ENCODE measurements at regions not wholly inside any gene's neighbourhood (a gene's known extent, or its start where the extent isn't known, plus 50 kb on each side); places are given as distances from the start of the nearest gene placed in this dataset.
"Not testable (repeated sequence)": the region's sequence is repeated elsewhere in the genome, so short reads cannot be mapped to it uniquely, and the experiment has no call there.

DNA sequence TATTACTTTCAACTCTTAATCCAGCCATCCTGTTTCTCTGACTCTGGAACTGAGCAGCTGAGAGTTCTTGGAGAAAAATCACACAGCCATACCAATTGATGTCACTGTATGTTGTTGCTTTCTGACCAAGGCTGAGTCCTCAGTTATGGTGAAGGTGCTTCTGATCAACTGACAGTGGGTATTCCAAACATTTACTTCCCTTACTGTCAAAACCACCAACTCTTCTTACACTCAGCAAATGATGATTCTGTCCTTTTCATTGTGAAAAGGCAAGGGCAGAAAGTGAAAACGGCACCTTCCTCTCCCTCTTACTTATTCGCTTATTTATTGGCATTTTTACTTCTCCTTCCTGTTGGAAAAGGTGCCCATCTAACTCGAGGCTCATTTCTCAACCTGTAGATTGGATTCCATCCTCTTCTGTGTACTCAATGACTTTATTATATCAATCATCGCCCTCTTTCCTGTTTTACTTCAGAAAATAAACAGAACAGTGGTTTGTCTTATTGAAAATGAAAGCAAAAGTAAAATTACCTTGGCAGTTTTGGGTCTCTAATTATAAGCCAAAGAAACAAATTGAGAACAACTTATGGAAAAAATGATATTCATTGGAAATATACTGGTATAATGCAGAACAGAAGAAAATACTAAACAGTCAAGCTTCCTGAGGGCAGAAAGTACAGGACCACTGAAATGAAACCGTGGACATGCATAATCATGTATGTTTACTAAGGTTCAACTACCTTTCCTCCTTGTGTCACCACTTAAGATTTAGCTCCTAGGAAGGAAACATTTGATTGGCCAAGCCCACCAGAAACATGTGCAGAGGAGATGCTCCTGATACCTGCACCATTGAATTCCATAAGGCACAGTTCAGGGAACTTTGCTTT, 104.5 kb upstream of the CHD1 start:
- DNase-seq: no peak

DNA sequence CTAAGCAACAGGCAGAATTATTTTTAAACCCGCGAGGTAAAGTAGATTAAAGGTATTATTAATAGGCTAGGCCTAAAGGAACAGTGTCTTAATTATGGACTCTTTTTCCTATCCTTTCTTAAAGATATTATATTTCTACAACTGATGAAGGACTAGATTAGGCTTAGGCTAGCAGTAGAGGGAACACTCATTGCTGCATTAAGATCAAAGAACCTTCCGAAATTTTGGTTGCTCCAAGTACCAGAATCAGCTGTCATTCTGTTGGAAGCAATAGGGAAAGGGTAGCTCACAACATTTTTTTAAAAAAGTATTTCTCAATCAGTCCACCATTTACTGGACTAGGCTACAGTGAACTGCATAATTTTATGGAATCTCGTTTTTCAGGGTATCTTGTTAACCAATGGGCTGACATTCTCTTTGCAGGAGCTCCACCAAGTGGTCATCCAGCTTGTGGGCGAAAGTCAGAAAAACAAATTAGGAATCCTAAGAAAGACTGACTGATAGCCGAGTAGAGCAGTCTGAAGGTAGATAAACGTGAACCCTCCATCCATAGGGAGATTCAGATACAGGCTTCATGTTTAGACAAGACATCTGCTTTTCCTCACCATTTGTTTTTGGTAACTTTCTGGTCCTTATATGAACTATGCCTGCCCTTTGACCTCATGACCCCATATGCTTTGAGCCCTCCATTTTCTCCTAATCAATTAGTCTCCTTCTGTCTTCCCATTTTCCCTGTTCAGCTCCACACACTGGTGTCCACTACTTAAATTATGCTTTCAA, 103.6 kb upstream of the CHD1 start:
- peak; percentile 60 for DNase-seq

DNA sequence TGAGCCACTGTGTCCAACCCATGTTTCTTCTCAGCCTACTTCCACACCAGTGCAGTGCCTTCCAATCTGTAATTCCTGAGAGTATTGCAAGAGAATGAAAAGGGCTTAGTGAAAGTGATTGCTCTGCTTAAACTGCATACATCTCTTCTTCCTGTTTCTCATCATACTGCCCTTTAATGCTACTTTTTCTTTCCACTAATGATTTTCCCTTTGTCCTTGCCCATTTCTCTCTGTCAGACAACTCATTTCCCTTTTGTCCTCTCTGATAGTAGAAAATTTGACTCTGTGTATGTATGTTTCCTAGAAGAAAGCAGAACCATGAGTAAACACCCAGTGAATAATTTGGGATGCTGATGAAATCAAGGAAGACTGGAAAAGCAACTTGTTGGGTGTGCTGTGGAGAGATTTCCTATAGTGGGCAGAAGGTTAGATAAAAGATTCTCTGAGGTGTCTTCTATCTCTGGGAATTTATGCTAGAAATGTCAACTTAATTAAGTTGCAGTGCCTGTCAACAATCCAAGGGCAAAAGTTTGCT, 102.2 kb upstream of the CHD1 start:
- no peak for DNase-seq

DNA sequence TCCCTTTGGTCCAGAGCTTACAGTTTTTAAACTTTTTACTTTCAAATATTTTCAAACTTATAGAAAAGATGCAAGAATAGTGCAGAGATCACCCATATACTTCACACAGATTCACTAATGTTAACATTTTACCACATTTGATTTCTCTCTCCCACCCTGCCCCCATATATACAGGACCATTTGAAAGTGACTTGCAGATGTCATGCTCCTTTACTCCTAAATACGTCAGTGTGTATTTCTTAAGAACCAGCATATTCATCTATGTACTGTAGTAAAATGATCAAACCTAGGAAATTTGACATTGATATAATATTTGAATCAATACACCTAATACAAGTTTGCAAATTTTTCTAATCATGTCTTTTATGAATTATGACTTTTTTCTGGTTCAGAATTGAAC, 100.4 kb upstream of the CHD1 start:
- no peak for DNase-seq

DNA sequence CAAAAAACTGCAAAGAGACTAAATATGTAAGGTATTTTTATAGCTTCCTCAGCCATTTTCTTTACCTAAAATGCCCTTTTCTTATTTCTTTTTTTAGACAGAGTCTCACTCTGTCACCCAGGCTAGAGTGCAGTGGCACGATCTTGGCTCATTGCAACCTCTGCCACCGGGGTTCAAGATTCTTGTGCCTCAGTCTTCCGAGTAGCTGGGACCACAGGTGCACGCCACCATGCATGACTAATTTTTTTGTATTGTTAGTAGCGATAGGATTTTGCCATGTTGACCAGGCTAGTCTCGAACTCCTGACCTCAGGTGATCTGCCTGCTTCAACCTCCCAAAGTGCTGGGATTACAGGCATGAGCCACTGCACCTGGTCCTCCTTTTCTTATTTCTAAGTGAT, 99.4 kb upstream of the CHD1 start:
- DNase-seq: not testable (repeated sequence)

DNA sequence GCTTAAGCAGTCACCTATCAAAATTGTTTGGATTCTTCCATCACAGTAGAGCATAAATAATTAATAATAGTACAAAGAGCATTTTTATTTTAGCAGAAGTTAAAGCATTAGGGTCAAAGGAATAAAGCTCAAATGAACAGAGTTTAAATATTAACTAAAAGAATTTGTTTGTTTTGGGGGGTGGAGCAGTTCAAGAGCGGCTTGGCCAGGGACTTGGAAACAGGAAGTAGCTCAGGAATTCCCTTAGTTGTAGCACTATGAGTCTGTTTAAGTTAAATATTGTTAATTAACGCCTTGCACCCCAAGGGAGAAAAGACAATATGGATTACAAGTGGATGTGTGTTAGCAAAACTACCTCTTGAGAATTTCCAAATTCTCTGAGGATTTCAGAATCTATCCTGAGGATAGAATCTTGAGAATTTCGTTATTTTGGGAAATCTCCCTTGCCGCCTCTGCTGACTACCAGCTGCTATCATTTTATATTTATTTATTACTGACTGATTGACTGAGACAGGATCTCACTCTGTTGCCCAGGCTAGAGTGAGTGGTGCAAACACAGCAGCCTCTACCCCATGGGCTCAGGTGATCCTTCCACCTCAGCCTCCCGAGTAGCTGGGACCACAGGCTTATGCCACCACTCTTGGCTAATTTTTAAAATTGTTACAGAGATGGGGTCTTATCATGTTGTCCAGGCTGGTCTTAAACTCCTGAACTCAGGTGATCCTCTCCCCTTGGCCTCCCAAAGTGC, 96.7 kb upstream of the CHD1 start:
- DNase-seq: no peak

DNA sequence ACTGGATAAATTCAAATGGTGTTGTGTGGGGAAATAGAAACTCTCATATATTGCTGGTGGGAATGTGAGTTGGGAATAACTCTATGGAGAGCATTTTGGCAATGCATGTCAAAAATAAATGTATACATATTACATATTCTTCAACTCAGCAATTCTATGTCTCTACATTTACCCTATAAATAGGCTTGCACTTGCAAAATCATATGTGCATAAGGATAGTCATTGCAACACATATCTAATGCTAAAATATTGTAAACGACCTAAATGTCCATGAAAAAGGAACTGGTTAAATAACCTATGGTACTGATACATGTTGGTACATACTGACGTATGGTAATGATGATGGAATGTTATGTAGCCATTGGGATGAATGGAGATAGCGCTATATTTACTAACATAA, 94.5 kb upstream of the CHD1 start:
- no peak for DNase-seq

DNA sequence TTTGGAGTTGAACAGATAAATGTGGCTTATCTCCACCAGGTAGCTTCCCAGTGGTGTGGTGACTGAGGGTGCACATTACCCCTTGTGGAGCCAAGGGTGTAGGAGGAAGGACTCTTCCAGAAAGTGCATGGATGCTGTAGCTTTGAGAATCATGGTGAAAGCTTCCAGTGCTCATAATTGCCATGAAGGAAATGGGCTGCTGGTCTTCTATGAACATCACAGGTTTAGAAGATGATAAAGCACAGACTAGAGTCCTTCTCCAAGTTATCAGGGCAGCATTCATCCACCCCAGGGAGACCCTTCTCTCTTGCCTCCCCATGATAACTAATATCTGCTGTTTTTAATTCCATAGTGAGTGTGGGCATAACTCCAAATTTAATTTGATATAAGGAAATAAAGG, 93.4 kb upstream of the CHD1 start:
- no peak for DNase-seq

DNA sequence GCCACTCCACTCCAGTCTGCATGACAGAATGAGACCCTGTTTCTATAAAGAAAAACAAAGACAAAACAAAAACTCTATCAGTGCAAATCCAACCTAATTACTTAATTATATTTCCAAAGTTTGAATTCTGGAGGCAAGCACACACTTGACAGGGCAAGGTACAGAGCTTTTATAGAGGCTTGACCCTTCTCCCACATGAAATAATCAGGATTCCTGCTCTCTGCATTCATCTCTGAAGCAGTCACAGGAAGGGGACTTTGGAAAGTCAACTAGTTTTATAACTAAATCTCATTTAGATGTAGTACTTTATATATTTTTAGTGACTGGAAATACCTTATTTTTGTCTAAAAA, 91.9 kb upstream of the CHD1 start:
- DNase-seq: no peak

DNA sequence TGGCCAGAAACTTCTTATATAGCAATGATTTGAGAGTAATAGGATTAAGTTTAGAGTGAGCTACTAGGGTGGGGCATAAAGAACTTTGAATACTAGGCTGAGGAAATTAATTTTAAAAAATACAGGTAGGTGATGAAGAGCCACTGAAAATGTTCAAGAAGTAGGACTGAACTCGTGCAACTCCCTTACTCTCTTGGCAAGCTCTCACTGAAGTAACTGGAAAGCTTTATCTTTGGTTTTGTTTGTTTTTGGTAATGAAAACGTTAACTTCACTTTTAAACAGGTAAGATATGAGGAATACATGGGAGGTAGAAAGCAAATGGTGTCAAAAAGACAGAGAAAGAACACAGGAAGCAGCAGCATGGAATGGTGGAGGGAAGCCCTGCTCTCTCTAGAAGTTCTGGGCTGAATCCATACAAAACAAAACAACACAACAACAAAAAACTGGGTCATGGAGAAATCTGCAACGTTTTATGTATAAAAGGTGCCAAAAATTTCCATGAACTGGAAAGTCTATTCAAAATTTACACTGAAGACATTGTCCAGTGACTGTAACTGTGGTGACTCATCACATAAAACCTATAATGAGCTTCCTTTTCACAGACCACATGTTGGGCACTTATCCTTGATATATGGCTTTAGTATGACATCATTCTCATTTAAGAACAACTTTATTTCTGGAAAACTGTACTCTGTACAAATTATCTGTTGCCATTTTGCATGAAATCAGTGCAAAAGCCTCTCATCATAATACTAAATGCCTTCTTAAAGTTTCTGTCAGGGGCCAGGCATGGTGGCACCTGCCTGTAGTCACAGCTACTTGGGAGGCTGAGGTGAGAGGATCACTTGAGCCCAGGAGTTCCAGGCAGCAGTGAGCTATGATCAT, 91.2 kb upstream of the CHD1 start:
- DNase-seq: peak; percentile 41

DNA sequence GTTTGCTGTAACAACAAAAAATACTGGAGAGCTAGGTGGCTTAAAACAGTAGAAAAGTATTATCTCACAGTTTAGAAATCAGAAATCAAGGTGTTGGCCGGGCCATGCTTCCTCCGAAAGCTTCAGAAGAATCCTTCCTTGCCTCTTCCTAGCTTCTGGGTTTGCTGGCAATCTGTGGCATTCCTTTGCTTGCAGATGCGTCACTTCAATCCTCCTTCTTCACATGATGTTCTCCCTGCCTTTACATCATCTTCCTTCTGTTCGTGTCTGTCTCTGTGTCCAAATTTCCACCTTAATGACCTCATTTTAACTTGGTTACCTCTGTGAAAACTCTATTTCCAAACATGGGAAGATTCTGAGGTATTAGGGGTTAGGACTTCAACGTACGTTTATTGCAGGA, 90.4 kb upstream of the CHD1 start:
- DNase-seq: no peak

DNA sequence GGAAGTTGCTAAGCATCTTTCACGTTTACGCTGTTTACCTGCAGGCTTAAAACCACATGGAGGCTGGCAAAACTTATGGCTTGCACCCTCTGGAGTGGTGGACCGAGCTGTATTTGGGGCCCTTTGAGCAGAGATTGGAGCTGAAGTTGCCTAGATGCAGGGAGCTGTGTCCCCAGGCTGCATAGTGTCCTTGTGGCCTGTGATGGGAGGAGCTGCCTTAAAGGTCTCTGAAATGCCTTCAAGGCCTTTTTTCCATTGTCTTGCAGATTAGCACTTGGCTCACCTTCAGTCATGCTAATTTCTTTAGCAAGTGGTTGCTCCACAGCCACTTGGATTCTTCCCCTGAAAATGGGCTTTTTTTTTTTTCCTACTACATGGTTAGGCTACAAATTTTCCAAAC, 81.5 kb upstream of the CHD1 start:
- no peak for DNase-seq

DNA sequence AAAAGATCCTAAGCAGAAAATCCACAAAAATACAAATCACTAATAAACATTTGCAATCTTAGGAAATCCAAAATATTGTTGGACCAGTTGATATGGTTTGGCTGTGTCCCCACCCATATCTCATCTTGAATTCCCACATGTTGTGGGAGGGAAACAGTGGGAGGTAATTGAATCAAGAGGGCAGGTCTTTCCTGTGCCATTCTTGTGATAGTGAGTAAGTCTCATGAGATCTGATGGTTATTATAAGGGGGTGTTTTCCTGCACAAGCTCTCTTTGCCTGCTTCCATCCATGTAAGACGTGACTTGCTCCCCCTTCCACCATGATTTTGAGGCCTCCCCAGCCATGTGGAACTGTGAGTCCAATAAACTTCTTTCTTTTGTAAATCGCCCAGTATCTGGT, 79.2 kb upstream of the CHD1 start:
- DNase-seq: not testable (repeated sequence)

DNA sequence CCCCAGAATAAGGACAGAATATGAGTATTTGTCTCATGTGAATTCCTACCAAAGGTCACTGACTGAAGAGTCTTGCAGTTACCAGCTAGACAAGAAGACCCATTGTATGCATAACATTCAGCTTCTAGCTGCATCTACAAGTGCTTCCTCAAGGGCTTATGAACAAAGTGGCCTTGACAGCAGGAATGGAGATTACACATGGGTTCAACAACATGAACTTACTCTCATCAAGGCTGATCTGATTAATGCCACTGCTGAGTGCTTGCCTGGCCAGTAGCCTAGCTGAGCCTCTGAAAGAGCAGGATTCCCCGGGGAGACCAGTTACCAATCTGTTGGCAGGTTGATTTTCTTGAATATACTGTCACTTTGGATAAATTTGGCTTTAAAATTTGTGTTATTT, 76.7 kb upstream of the CHD1 start:
- DNase-seq: no peak

DNA sequence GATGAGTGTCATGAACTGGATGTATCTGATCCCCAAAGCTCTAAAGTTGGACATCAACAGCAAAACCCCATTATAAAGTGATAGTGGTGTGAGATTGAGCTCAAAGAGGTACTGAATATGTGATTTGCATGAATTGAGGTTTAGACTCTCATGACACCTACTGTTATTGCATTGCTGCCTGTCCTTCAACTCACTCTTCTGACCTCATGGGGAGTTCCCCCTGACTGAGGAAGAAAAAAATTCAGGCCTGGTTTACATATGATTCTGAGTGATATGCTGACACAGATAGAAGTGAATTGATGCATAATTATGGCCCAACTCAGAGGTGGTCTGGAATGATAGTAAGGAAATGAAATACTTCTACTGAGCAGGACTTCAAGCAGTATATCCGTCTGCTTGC, 76.2 kb upstream of the CHD1 start:
- no peak for DNase-seq

DNA sequence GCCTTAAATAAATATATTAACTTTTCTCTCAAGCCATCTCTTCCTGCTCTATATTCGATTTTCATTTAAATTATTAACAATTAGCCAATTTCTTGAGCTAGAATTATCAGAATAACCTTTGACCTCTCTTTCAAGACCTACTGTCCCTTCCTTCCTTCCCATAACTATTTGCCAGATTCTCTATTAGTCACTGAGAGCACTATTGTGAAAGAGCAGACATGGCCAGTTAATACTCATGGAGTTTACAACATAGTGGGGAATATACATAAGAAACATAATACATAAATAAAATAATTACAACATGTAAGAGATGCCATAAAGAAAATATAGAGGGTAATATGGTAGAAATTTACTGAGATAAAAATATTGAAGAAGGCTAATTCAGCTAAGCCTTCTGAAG, 72.1 kb upstream of the CHD1 start:
- DNase-seq: no peak

DNA sequence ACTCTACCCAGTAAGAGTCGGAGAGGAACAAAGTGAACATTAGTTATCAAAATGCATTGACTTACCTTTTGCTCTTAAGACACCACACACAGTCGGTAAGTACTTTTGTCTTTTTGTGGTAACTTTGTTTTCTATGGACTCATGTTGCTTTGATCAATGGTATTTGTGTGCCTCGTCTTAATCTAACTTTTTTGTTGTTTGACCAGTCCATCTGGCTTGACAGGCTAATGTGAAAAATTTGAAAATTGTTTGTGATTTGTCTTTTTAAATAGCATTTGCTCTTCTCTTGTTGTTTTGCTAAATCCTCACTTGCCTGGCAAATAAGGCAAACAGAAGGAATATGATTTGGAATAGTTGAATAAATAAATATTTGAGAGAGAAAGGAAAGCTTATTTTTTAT, 71.4 kb upstream of the CHD1 start:
- no peak for DNase-seq

DNA sequence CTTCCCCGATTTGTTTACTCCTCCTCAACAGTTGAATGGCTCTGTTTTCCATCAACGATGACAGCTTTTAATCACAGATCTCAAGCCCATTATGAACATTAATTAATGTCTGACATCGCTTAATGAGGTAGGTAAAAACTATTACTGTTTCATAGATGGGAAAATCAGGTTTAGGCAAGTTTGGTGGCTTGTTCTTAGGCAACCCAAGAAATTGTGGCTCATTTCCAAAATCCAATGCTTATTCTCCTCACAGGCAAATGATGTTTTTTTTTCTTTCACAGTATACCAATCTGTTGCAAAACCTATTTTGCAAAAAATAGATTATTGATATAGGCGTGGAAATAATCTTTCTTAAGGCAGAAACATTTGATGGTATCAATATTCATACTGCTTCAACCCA, 70.8 kb upstream of the CHD1 start:
- DNase-seq: no peak

DNA sequence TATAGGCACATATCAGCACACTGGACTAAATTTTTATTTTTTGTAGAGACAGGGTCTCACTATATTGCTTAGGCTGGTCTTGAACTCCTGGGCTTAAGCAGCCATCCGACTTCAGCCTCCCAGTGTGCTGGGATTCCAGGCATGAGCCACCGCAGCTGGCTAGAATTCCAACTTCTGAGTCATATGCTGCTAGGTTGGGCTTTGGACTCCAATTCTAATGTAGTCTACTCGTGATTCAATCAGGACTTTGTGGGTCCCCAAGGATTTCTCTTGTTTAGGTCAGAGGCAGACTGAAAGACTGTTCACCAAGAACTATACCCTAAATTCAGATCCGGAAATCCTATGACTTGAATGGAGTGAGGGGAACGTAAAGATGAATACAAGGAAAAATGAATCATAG, 68.2 kb upstream of the CHD1 start:
- DNase-seq: no peak

DNA sequence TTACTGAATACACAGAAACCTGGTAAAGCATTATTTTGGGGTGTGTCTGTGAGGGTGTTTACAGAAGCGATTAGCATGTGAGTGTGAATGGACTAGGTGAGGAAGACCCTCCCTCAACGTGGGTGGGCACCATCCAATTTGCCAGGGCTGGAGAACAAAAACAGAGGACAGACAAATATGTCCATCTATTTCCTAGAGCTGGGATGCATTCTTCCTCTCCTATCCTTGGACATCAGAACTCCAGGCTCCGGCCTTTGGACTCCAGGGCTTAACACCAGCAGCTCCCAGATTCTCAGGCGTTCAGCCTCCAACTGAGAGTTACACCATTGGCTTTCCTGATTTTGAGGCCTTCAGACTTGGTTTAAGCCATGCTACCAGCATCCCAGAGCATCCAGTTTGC, 65.8 kb upstream of the CHD1 start:
- DNase-seq: no peak

DNA sequence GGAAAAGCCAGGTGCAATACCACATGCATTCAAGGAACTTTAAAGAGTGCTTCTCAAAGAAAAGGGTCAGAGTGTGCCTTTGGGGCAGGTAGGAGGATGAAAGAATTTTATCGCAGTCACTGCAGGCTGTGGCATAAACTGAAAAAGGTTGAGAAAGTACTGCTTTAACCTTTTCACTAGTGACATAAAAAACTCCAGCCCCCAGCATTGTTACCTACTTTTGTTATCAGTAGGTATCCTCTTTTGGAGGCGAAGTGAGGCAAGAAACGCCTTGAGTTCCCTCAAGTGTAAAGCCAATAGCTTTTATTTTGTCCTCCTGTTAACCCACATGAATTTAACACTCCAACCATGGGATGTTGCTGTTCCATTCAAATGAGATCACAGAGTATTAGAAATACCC, 64.7 kb upstream of the CHD1 start:
- DNase-seq: no peak

DNA sequence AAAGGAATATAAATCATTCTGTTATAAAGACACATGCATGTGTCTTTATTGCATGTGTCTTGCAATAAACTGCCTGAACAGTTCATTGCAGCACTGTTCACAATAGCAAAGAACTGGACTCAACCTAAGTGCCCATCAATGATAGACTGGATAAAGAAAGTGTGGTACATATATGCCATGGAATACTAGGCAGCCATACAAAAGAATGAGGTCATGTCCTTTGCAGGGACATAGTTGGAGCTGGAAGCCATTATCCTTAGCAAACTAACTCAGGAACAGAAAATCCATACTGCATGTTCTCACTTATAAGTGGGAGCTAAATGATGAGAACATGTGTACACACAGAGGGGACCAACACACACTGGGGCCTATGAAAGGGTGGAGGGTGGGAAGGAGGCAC, 63.7 kb upstream of the CHD1 start:
- DNase-seq: no peak

DNA sequence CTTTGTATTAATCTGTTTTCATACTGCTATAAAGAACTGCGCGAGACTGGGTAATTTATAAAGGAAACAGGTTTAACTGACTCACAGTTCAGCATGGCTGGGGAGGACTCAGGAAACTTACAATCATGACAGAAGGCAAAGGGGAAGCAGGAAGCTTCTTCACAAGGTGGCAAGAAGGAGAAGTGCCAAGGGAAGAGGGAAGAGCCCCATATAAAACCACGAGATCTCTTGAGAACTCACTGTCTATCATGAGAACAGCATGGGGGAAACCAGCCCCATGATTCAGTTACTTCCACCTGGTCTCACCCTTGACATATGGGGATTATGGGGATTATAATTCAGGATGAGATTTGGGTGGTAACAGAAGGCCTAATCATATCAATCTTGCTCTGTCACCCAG, 60.9 kb upstream of the CHD1 start:
- DNase-seq: no peak

Measured in SHP77 treated with DMSO at 0.1 percent for 48 hours (cell line).